SK-N-SH (cell line): ENCODE measurements at regions not wholly inside any gene's neighbourhood (a gene's known extent, or its start where the extent isn't known, plus 50 kb on each side); places are given as distances from the start of the nearest gene placed in this dataset.

ENCODE experiments used
- CTCF ChIA-PET: fragments of 300-600, 350-600 bp; formaldehyde crosslinking; extraction: SDS; loops from one replicate; lab custom pipeline; 2021; lab: Yijun Ruan, JAX
- POLR2A ChIA-PET: fragments of 350-600 bp; sonication (Branson Sonifier 250); formaldehyde crosslinking; extraction: SDS; loops from one replicate; lab custom pipeline; 2020; ENCODE audit warnings: antibody characterized with exemption, inconsistent platforms; lab: Yijun Ruan, JAX
- DNase-seq: peaks from one replicate; pipeline ENCODE4 v3.0.0; 2012
- H2AFZ ChIP-seq: fragments of 200-600 bp; sonication (generic); 2 replicates; pipeline ENCODE4 v1.8.1; 2016; ENCODE audit warnings: antibody characterized with exemption, mild to moderate bottlenecking, low read depth
- H3F3A ChIP-seq: fragments of 200-600 bp; sonication (generic); replicated peaks from 2 replicates; pipeline ENCODE3; 2016; ENCODE audit warnings: antibody characterized with exemption, mild to moderate bottlenecking; ENCODE audit not compliant: insufficient read depth
- H3K27ac ChIP-seq, 2 experiments: fragments of 200-500 bp in 1 of 2; fragments of 200-600 bp in 1 of 2; sonication (Bioruptor generic) in 1 of 2; sonication (generic), shearing (Covaris generic) in 1 of 2; 2 replicates each; pipeline versions ENCODE4 v1.5.1 to v1.6.1; 2014 to 2016; ENCODE audit warnings: low read depth in 2 of 2, inconsistent platforms in 1 of 2, low read length in 1 of 2, mild to moderate bottlenecking in 1 of 2, mixed read lengths in 1 of 2
- H3K27me3 ChIP-seq: fragments of 200-600 bp; sonication (generic), shearing (Covaris generic); 2 replicates; pipeline ENCODE4 v1.6.1; 2016; ENCODE audit warnings: mixed run types; ENCODE audit not compliant: insufficient read depth
- H3K36me3 ChIP-seq, 2 experiments: fragments of 200-500 bp in 1 of 2; fragments of 200-600 bp in 1 of 2; sonication (Bioruptor generic) in 1 of 2; sonication (generic) in 1 of 2; replicated peaks in 1 of 2; 2 replicates each; pipeline versions ENCODE3 to v1.5.1; 2014 to 2016; ENCODE audit warnings: low read length in 1 of 2, mild to moderate bottlenecking in 1 of 2; ENCODE audit not compliant: insufficient read depth in 2 of 2, control insufficient read depth in 1 of 2
- H3K4me1 ChIP-seq, 2 experiments: fragments of 200-500 bp in 1 of 2; fragments of 200-600 bp in 1 of 2; sonication (Bioruptor generic) in 1 of 2; sonication (generic), shearing (Covaris generic) in 1 of 2; 2 replicates each; pipeline versions ENCODE4 v1.5.1 to v1.6.1; 2014 to 2016; ENCODE audit warnings: low read depth in 1 of 2, low read length in 1 of 2, mixed run types in 1 of 2; ENCODE audit not compliant: insufficient read depth in 2 of 2, control insufficient read depth in 1 of 2
- H3K4me2 ChIP-seq: fragments of 200-600 bp; sonication (generic), shearing (Covaris generic); 2 replicates; pipeline ENCODE4 v1.6.1; 2017; ENCODE audit warnings: mixed run types
- H3K4me3 ChIP-seq, 2 experiments: fragments of 200-500 bp in 1 of 2; fragments of 200-600 bp in 1 of 2; sonication (Bioruptor generic) in 1 of 2; sonication (generic), shearing (Covaris generic) in 1 of 2; 2 replicates each; pipeline versions ENCODE4 v1.5.1 to v1.8.1; 2014 to 2016; ENCODE audit warnings: low read depth in 2 of 2, inconsistent platforms in 1 of 2, low read length in 1 of 2, mild to moderate bottlenecking in 1 of 2, mixed read lengths in 1 of 2, moderate library complexity in 1 of 2
- H3K79me2 ChIP-seq: fragments of 200-600 bp; sonication (generic); 2 replicates; pipeline ENCODE4 v1.8.1; 2017; ENCODE audit warnings: mild to moderate bottlenecking; ENCODE audit not compliant: insufficient read depth
- H3K9ac ChIP-seq: fragments of 200-600 bp; sonication (generic); 2 replicates; pipeline ENCODE4 v1.6.1; 2017; ENCODE audit warnings: mixed run types
- H3K9me2 ChIP-seq: fragments of 200-600 bp; sonication (generic); 2 replicates; pipeline ENCODE4 v1.6.1; 2017; ENCODE audit warnings: mixed run types
- H3K9me3 ChIP-seq: fragments of 200-600 bp; sonication (generic); 2 replicates; pipeline ENCODE4 v1.6.1; 2017; ENCODE audit warnings: mixed run types, mild to moderate bottlenecking, moderate library complexity
- H4K20me1 ChIP-seq: fragments of 200-600 bp; sonication (generic); 2 replicates; pipeline ENCODE4 v1.6.1; 2017; ENCODE audit warnings: mild to moderate bottlenecking, mixed run types; ENCODE audit not compliant: insufficient read depth
- CTCF ChIP-seq: fragments of 200-600 bp; sonication (generic); IDR thresholded peaks from 2 replicates; pipeline ENCODE4 v1.6.1; 2017; ENCODE audit warnings: antibody characterized with exemption, mild to moderate bottlenecking, moderate library complexity
- ELF1 ChIP-seq: IDR thresholded peaks from 2 replicates; pipeline ENCODE4 v1.4.0; 2012
- EP300 ChIP-seq, 2 experiments: IDR thresholded peaks; 2 replicates each; pipeline versions ENCODE4 v1.4.0 to v1.6.1; 2012; ENCODE audit warnings: borderline replicate concordance in 1 of 2, low read depth in 1 of 2, low read length in 1 of 2
- EZH2phosphoT487 ChIP-seq: fragments of 200-600 bp; sonication (generic); IDR thresholded peaks from 2 replicates; pipeline ENCODE4 v1.6.1; 2017; ENCODE audit warnings: low read depth, mixed run types, mild to moderate bottlenecking, antibody characterized with exemption, moderate library complexity, borderline replicate concordance
- FOSL2 ChIP-seq: IDR thresholded peaks from 2 replicates; pipeline ENCODE4 v1.4.0; 2012; ENCODE audit warnings: low read depth, mild to moderate bottlenecking, moderate library complexity, borderline replicate concordance
- FOXM1 ChIP-seq: IDR thresholded peaks from 2 replicates; pipeline ENCODE4 v1.4.0; 2012; ENCODE audit warnings: low read depth, mild to moderate bottlenecking
- GATA2 ChIP-seq: sonication (generic); formaldehyde crosslinking; IDR thresholded peaks from 2 replicates; pipeline ENCODE4 v1.5.0; 2020; ENCODE audit warnings: mild to moderate bottlenecking, missing genetic modification reagents
- JUND ChIP-seq: IDR thresholded peaks from 2 replicates; pipeline ENCODE4 v1.4.0; 2012
- MAX ChIP-seq: IDR thresholded peaks from 2 replicates; pipeline ENCODE4 v1.4.0; 2012; ENCODE audit warnings: low read depth
- NFIC ChIP-seq: IDR thresholded peaks from 2 replicates; pipeline ENCODE4 v1.4.0; 2012; ENCODE audit warnings: borderline replicate concordance
- NRF1 ChIP-seq: IDR thresholded peaks from 2 replicates; pipeline ENCODE4 v1.6.1; 2012; ENCODE audit warnings: low read depth, mild to moderate bottlenecking, low read length
- POLR2AphosphoS5 ChIP-seq: IDR thresholded peaks from 2 replicates; pipeline ENCODE4 v1.6.1; 2012; ENCODE audit warnings: low read depth, low read length
- RCOR1 ChIP-seq: fragments of 150-350 bp; IDR thresholded peaks from 2 replicates; pipeline ENCODE4 v1.6.1; 2017; ENCODE audit warnings: antibody characterized with exemption, low read length
- RFX5 ChIP-seq: IDR thresholded peaks from 2 replicates; pipeline ENCODE4 v1.6.1; 2012; ENCODE audit warnings: mild to moderate bottlenecking, improper control_type of control experiment, low read length
- RXRA ChIP-seq: IDR thresholded peaks from 2 replicates; pipeline ENCODE4 v1.4.0; 2012; ENCODE audit warnings: low read depth, mild to moderate bottlenecking, borderline replicate concordance
- SMC3 ChIP-seq: IDR thresholded peaks from 2 replicates; pipeline ENCODE4 v1.6.1; 2012; ENCODE audit warnings: low read depth, low read length, improper control_type of control experiment
- TAF1 ChIP-seq: IDR thresholded peaks from 2 replicates; pipeline ENCODE4 v1.6.1; 2012; ENCODE audit warnings: low read depth, mild to moderate bottlenecking, low read length, moderate library complexity, borderline replicate concordance
- TCF12 ChIP-seq: IDR thresholded peaks from 2 replicates; pipeline ENCODE4 v1.4.0; 2012
- TEAD4 ChIP-seq: IDR thresholded peaks from 2 replicates; pipeline ENCODE4 v1.4.0; 2012; ENCODE audit warnings: mild to moderate bottlenecking, borderline replicate concordance; ENCODE audit not compliant: insufficient read depth
- USF1 ChIP-seq: IDR thresholded peaks from 2 replicates; pipeline ENCODE4 v1.4.0; 2012; ENCODE audit warnings: low read depth, borderline replicate concordance
- YY1 ChIP-seq: IDR thresholded peaks from 2 replicates; pipeline ENCODE4 v1.4.0; 2012; ENCODE audit warnings: low read depth, mild to moderate bottlenecking
- WGBS: methylation state at CpG from one replicate; pipeline ENCODE4 v1.1.6; 2017; ENCODE audit warnings: low lambda C conversion rate; 5-methylcytosine and 5-hydroxymethylcytosine counted together

GRCh38 chr9:95588724-95589588 lies 72.2 kb upstream of the PTCH1 start:
- 47% methylated on average over 9 of the region's 9 CpGs for WGBS
- no peak for DNase-seq
- Histone ChIP-seq H3K9ac (no peak overlapping the region), H3K4me2 (no peak overlapping the region), H2AFZ (no peak overlapping the region), H3K4me1 (peaks cover 0 to 5% of the 10 kb centered on the region in 2 experiments; a peak in 1 of 4 replicates), H3F3A (no peaks in the 10 kb centered on the region), H3K9me3 (no peaks in the 10 kb centered on the region), H3K27me3 (no peaks in the 10 kb centered on the region; the same call in 1 of the 2 replicates), H3K36me3 (no peaks in the 10 kb centered on the region), H3K79me2 (no peaks in the 10 kb centered on the region; the same call in 1 of the 2 replicates), H4K20me1 (no peaks in the 10 kb centered on the region), H3K27ac (no peak overlapping the region), H3K4me3 (no peak overlapping the region), H3K9me2 (no peaks in the 10 kb centered on the region)
- TF ChIP-seq FOSL2 (no peak), NRF1 (no peak), JUND (no peak), POLR2AphosphoS5 (no peak), EP300 (IDR thresholded peaks at IDR 0.05; ENCODE audit: borderline replicate concordance in 1 of 2, low read depth in 1 of 2, low read length in 1 of 2) (no peak)
- POLR2A ChIA-PET = no interaction called here
- CTCF ChIA-PET = no interaction called here

DNA sequence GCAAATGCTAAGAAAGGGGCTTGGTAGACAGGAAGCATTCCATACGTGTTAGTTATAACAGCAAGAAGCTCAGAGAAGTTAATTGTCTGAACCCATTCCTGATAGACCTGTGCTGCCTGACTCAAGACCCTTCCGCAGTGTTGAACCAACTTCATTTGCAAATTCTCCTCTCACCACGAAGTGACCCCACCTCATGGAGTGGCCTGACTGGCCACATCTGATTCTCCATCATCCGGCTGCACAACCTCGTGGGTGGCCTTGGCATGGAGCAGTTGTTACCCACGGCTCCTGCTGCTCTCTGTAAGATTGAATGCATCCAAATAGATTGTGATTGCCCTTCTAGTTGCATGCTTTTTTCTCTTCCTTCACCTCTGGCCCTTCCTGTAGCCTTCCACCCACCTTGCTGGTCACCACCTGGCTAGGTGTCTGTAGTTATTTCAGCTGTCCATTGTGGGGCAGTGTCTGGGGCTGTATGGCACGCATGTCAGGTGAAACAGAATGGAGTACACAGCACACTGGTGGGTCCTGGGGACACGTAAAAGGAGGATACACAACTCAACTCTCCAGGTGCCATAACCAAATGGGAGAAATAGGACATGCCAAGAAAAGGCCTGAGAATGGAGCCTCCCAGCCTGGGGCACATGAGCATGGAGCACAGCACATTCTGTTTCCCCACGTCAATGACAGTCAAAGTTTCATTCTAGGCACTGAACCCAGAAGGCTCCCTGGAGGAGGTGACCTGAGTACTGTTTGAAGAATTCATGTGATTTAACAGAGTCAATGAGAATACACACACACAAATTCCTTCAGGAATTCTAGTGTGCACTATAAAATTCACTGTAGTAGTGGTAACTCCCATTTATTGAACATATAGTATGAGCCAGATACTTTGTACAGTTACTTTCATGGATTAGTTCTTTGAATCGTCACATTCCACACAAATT lies 70.5 kb upstream of the PTCH1 start:
- H3K4me3 ChIP-seq = no peak overlapping the region
- DNase-seq = no peak
- no peak for TF ChIP-seq RFX5
- no peak for TF ChIP-seq TAF1
- no peak for TF ChIP-seq RCOR1
- TF ChIP-seq RXRA = no peak
- no peak for TF ChIP-seq TCF12
- TF ChIP-seq ELF1 = no peak
- TF ChIP-seq NFIC = no peak
- no peak for TF ChIP-seq YY1
- TF ChIP-seq NRF1 = no peak
- TF ChIP-seq SMC3 = no peak
- TF ChIP-seq EZH2phosphoT487 = no peak
- TF ChIP-seq TEAD4 = no peak
- no peak for TF ChIP-seq USF1
- TF ChIP-seq FOXM1 = no peak
- no peak for TF ChIP-seq CTCF
- no peak for TF ChIP-seq JUND
- no peak for TF ChIP-seq POLR2AphosphoS5
- no peak for TF ChIP-seq GATA2
- TF ChIP-seq MAX = no peak
- H3K9ac ChIP-seq = no peak overlapping the region
- no peaks in the 10 kb centered on the region for H4K20me1 ChIP-seq
- H3K79me2 ChIP-seq = no peaks in the 10 kb centered on the region; the same call in 1 of the 2 replicates
- no peaks in the 10 kb centered on the region; the same call in 1 of the 2 replicates for H3K27me3 ChIP-seq
- CTCF ChIA-PET = no interaction called here
- no peak overlapping the region for H3K27ac ChIP-seq
- no peaks in the 10 kb centered on the region for H3K36me3 ChIP-seq
- WGBS = 57% methylated on average over 10 of the region's 10 CpGs
- no peak overlapping the region for H2AFZ ChIP-seq
- POLR2A ChIA-PET = interaction anchor here (0.7 kb wide), 1 partner anchor 620 kb away, joined by 4 read pairs; no protein-coding TSS in a partner anchor
- no peak overlapping the region for H3K4me2 ChIP-seq
- peaks cover 0 to 7% of the 10 kb centered on the region in 2 experiments; a peak in 1 of 4 replicates for H3K4me1 ChIP-seq
- H3K9me3 ChIP-seq = no peaks in the 10 kb centered on the region
- no peaks in the 10 kb centered on the region for H3F3A ChIP-seq
- no peaks in the 10 kb centered on the region for H3K9me2 ChIP-seq
